HuH-7 (cell line): ENCODE measurements at regions not wholly inside any gene's neighbourhood (a gene's known extent, or its start where the extent isn't known, plus 50 kb on each side); places are given as distances from the start of the nearest gene placed in this dataset.
"Not testable (repeated sequence)": the region's sequence is repeated elsewhere in the genome, so short reads cannot be mapped to it uniquely, and the experiment has no call there.

Experiments used
- DNase-seq: peaks from one replicate; pipeline ENCODE4 v3.0.0; 2011; ENCODE audit warnings: low spot score

DNA sequence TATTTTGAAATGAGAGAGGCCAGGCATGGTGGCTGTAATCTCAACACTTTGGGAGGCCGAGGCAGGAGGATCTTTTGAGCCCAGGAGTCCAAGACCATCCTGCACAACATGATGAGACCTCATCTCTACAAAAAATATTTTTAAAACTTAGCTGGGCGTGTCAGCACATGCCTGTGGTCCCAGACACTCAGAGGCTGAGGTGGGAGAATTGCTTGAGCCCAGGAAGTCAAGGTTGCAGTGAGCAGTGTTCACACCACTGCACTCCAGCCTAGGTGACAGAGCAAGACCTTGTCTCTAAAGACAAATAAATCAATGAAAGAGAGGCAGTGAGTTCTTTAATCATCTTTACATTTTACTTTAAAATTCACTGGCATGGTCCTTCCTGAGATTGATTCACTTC, 124.5 kb downstream of the DUSP6 start:
- no peak for DNase-seq

DNA sequence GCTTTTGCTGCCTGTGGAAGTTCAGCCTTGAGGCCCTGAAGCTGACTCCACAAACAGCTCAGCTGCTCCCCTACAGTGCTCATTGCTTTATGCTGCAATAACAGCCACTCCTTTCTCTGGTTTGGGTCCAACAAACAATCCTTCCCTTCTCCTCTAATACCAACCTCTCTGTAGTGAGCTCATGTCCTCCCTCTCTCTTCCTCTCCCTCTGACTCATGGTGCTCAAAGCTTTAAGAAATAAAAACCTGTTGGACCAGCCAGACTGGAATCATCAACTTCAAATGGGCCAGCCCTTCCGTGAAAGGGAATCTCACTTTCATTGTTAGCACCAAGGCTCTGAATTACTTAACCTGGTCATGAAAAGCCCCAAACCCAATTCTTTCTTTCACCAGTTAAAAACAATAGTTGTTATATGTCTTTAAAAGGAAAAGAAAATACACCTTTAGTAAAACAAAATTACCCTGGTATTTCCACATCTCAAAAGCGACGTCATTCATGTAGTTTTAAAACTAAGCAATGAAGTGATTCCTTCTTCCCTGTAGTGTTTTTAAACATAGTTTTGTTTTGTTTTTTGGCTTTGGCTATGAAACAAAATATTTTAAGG, 126.4 kb downstream of the DUSP6 start:
- DNase-seq, result no peak

DNA sequence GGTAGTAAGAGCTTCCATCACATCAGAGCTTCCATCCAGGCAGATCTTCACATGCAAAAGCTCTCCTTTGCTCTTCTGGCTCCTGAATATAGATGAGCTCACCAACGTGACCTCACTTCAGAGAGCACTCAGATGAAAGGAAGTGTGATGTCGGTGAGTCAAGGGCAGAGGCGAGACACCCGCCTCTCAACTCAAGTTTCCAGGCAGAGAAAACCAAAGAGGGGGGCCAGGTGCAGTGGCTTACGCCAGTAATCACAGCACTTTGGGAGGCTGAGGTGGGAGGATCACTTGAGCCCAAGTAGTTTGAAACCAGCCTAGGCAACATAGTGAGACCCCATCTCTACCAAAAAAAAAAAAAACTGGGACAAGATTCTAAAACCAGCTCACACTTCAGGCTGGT, 126.9 kb downstream of the DUSP6 start:
- DNase-seq, result no peak

DNA sequence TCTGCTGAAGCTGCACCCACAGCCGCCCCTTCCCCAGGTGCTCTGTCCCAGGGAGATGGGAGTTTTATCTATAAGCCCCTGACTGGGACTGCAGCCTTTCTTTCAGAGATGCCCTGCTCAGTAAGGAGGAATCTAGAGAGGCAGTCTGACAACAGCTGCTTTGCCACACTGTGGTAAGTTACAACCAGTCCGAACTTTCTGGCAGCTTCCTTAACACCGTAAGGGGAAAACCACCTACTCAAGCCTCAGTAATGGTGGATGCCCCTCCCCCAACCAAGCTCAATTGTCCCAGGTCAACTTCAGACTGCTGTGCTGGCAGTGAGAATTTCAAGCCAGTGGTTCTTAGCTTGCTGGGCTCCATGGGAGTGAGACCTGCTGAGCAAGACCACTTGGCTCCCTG, 129.7 kb downstream of the DUSP6 start:
- DNase-seq, result not testable (repeated sequence)

DNA sequence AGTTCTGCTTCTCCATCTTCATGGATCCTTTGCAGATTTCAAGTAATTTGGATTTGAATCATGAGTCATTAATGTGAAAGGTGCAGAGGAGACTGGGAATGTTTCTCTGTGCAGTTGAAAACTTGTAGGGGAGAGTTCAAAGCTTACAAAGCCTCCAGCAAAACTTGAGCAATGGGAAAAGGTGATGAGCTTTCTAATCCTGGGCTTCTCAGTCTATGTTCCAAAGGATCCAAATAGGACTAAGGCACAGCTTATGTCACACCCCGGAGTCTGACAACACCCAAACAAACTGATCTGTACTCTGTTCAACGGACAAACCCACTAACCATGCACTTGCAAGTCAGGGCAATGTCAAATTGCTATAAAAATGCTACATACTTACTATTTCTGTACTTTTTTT, 134.8 kb downstream of the DUSP6 start:
- no peak for DNase-seq

DNA sequence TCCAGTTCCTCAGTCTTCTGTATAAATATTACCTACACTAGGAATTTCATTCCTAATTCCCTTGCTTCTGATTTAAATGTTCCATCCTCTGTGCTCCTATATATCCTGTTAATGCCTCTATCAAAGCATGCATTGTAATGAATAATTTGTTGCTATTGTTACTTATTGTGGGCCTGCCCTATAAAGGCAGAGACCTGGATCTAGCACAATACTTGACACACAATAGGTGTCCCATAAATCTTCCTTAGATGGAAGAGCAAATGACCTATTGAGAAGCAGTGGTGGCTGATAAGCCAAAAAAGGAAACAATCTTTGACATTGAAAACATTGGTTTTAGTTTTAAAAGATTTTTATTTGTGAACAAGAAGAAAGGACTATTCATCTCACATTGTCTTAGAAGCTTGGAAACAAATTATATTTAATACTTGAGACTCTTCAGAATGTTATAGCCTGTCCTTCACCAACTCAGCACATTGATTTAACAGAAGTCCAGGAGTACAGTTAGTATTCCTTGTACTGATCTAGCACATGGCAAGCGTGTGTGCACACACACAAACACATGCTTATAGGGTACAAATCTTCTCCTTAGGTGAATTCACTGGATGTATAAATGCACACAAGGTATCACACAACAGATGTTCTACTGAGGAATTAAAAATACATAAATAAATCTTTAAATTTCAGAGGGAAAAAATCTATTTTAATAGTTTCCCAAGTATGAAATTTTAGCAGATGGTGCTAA, 135.9 kb downstream of the DUSP6 start:
- no peak for DNase-seq

DNA sequence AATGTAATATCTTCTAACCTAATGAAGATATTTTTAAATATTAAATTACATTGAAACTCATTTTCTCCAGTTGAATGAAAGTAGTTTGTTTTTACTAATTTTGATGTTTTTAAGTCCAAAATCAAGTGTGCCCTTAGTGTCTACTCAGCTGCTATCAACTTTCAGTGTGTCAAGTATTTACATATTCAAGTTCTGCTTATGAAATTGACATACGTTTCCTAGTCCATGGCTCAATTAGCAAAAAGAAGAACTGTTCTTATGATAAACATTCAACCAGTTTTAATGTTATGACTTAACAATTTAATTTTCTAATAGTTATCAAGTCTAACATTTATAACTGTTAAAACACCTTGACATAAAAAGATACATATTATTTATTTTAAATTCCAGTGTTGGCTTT, 137.1 kb downstream of the DUSP6 start:
- DNase-seq, result no peak

DNA sequence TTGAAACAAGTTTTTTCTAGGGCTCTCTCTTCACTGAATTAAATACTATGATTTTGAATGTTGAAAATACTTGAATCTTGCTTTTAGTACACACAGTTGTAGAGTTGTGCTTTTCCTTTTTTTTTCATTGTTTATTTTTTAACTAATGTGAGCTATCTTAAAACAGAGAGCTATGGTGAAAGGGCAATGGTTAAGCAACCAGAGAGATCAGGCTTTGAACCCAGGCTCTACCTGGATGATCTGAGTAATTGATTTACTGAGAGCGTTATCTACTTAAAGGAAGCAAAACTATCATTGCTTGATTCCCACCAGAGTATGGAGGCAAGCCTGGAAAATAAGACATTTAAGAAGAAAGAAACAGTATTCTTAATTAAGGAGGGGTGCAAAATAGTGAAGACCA, 138.6 kb downstream of the DUSP6 start:
- DNase-seq, result no peak

DNA sequence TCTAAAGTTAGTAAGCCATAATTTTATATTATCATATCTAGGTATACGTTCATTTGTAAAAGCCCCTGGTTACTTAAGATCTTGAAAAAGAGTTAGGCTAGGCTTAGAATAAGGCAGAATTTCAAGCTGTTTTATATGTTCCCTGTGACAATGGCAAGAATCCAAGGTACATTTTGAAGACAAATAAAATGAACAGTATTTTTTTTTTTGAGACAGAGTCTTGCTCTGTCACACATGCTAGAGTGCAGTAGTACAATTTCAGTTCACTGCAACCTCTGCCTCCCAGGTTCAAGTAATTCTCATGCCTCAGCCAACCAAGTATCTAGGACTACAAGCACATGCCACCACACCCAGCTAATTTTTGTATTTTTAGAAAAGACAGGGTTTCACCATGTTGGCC, 139.2 kb downstream of the DUSP6 start:
- no peak for DNase-seq

DNA sequence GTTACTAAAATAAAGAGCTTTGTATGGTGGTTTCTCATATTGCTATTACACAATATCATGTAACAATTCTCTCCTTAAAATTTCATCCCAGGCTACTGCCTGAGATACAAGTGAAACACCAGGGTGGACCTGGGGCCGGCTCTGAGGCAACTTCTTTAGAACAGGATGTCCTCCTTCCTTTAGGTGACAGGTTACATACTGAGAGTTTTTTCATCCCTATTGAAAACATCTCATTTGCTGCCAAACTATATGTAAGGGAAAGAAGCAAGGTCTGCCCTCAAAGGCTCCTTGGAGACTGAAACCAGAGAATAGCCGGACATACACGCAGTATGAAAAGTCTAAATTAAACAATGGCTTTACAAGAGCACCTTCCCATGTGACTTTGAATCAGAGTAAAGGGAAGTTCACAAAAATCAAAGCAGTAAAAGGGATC, 139.9 kb downstream of the DUSP6 start:
- DNase-seq, result no peak

DNA sequence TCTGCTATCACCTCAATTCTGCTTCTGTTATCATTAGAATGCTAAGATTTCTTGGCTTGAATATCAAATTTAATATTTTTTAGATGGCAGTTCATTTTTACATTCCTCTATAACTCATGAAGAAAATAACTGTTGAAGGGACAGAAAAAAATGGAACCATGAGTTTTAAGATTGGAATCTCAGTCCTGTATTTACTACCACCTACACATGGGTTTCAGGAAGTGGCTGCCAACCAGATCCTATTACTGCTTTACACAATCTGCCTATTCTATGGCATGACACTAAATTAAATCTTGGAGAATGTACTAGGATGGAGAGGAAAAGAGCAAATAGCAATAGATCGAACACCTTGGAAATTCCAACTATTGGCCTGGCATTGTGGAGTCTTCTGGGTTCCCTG, 140.8 kb downstream of the DUSP6 start:
- DNase-seq, result no peak

DNA sequence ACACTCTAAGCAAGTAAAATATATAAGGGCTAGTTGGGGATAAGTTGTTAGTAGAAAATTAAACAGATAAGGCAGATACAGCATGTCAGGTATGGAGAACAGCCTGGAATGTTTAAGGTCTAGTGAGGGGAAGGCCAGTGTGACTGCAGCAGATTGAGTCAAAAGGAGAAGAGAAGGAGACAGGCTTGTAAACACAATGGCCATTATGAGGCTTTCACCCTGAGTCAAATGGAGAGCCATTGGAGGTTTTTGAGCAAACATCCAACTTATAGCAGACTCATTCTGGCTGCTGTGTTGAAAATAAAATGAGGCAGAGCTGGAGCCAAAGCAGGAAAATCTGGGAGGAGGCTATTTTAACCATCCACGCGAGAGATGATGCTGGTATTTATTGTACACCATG, 142.0 kb downstream of the DUSP6 start:
- no peak for DNase-seq

DNA sequence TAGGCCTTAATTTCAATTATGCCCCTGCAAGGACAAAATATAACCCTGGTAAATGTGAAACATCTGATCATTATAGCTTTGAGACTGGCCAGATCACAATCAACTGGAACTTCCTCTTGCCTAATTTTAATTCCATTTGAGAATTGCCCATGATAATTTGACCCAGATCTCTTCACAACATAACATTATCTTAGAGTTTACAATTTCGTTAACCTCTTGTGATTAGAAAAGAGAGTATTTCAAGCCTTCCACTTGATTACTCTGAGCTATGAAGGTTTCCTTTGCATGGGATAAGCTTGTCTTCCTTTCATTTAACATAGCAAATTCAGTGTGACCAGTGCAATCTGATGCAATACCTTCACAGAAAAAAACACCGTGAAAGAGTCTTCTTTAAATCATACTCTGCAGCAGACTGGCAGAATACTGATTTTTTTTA, 143.6 kb downstream of the DUSP6 start:
- no peak for DNase-seq

DNA sequence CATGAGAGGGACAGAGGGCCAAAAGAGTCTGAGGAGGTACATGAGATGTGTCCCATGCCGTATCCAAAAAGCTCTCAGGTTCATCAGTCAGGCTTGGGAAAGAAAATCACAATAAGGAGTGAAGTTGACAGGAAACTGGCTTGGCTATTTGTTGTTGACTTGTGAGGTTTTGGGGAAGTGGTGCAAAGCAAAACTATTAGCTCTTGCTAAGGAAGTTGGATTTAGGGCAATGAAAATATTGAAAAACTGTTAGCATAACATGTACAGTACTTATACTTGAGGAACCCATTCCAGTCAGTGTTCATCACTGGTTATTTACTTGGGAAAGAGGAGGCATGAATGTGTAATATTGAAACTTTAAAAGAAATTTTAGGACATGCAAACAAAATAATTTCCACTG, 145.9 kb downstream of the DUSP6 start:
- no peak for DNase-seq

DNA sequence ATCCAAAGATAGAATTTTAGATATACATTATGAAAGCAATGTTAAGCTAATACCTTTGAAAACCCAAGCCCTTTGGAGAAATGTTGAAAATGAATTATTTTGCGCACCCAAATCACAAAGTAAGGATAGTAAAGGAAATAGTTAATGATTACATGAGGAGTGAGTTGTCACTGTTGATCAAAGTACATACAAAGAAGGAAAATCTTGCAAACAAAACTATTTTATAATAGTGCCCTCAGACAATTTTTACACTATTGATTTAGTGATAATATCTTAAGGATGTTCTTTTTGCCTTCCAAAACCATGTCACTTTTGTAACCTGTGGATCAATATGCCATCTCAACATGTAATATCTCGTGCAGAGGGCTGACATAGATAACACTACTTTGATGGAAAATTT, 146.8 kb downstream of the DUSP6 start:
- DNase-seq, result no peak

DNA sequence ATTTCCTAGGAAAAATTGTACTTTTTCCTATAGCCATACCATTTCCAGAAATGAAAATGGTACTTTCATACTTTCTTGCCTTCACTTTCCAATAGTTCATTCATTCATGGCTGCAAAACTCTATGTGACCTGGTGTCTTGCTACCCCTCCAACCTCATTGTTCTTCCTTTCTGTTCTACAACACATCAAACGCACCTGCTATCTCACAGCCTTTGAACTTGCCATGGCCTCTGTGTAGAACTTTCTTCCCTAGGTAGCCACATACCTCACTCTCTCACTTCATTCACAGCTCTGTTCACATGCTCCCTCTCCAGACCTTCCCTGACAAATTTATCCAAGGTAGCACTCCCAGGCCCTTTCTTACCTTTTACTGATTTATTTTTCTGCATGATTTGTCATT, 149.2 kb downstream of the DUSP6 start:
- no peak for DNase-seq

DNA sequence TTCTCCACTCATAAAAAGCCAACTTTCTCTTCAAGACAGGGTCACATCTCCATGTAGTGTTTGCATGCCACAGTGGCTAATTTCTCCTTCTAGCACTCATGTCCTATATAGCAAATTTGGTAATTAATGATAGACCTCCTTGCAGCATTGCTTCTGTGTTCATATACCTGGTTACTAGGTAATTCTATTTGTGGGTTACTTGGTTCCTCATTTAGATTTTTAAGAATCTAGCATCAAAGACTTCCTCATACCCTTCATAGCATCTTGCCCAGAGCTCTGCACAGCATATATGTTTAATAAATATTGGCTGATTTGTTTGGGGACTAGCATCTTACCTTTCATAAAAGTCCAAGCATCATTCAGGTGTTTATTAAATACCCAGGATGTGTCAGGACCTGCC, 152.1 kb downstream of the DUSP6 start:
- DNase-seq, result no peak

DNA sequence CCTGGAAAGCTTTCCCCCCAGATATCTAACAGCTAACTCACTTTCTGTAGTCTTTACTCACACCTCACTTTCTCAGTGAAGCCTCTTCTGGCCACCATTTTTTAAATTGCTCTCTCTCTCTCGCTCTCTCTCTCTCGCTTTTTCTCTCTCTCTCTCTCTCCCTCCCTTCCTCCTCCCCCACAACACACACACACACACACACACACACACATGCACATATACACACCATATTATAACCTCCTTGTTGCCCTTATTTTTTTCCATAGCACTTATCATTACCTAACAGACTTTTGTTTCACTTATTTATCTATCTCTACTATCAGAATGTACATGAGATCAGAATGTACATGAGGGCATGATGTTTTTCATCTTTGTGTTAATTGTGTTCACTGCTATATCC, 156.8 kb downstream of the DUSP6 start:
- DNase-seq, result no peak

DNA sequence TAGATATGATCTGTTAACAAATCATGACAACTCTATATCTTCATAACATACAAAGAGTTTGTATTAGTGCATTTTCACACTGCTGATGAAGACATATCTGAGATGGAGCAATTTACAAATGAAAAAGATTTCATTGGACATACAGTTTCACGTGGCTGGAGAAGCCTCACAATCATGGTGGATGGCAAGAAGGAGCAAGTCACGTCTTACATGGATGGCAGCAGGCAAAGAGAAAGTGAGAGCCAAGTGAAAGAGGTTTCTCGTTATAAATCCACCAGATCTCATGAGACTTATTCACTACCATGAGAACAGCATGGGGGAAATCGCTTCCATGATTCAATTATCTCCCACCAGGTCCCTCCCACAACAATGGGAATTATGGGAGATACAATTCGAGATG, 157.6 kb downstream of the DUSP6 start:
- no peak for DNase-seq

DNA sequence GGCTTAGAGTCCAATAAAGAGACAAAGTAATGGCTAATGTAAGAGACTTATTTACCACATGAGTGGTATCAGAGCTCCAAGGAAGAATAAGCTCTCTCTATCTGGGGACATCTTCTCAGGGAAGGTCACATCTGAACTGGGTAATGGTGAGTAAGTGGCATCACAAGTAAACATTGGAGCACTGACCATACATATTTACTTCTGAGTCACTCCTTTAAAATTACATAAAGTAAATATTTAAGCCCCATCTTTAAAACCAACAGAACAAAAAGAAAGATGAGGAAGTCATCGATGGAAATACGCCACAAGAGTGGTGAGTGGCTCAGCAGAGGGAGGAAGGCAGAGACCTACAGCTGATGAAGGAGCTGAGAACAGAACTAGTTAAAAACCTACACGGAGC, 159.9 kb downstream of the DUSP6 start:
- no peak for DNase-seq

DNA sequence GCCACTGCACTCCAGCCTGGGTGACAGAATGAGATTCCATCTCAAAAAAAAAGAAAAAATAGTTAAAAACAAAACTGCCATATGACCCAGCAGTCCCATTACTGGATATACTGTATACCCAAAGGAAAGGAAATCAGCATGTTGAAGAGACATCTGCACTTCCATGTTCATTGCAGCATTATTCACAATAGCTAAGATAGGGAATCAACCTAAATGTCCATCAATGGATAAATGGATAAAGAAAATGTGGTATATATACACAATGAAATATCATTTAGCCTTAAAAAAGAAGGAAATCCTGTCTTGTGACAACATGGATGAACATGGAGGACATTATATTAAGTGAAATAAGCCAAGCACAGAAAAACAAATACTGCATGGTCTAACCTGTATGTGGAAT, 160.7 kb downstream of the DUSP6 start:
- not testable (repeated sequence) for DNase-seq

DNA sequence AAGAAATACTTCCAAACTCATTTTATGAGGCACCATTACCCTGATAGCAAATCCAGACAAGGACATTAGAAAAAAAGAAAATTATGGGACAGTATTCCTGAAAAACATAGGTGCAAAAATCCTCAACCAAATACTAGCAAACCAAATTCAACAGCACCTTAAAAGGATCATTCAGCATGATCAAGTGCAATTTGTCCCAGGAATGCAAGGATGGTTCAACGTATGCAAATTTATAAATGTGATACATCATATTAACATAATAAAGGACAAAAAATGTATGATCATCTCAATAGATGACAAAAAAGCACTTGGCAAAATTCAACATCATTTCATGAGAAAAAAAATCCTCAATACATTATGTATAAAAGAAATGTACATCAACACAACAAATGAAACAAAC, 162.9 kb downstream of the DUSP6 start:
- no peak for DNase-seq

DNA sequence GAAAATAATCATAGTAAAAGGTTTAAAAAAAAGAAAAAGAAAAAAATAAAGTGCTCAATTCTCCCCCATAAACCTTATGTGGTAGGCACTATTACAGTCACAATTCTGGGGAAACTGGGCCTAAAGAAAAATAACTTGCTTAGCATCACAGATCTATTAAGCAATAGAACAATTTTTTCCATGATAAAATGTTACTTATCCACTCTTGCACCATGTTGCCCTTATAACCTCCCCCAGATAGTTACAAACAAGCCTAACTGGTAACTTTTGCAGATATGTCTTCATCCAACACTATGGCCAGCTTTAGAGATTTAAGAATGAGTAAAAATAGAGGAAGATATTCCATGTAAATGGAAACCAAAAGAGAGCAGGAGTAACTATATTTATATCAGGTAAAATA, 164.8 kb downstream of the DUSP6 start:
- DNase-seq, result no peak

DNA sequence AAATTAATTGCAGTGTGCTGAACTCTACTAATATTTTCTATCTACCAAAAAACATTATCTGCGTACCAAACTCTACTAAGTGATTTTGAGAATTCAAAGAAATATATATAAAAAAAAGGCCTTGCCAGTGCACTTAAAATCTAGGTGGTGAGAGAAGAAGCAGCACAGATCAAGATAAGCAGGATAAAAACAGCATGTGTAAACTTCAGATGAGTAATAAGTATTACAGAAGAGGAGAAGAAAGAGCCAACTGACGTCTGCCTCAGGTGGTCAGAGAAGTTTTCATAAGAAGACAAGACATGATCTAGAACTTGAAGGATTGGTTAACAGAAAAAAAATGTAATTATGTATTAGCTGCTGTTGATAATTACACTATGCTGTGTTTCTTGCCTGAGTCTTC, 166.4 kb downstream of the DUSP6 start:
- no peak for DNase-seq
